ENCODE measurements at regions not wholly inside any gene's neighbourhood (a gene's known extent, or its start where the extent isn't known, plus 50 kb on each side); places are given as distances from the start of the nearest gene placed in this dataset.

GRCh38 chr6:3900744-3901336 is 51.7 kb downstream of the FAM50B start:
- Histone ChIP-seq H3K36me3 (no peaks in the 10 kb centered on the region), H3K27ac (no peak overlapping the region), H3K4me3 (no peak overlapping the region), H3K4me1 (no peaks in the 10 kb centered on the region), H3K27me3 (no peaks in the 10 kb centered on the region), H3K9me3 (no peaks in the 10 kb centered on the region)
- intact Hi-C loops (cut with DNase I; ENCODE audit: low total_unique reads) (loop anchor here (5.0 kb wide), 1 partner anchor 1776 kb away; no protein-coding TSS in a partner anchor), in situ Hi-C loops (cut with MboI; ENCODE audit: low pct_ligation_motif_present in 1 of 4, low pct_unique_long_range_greater_than_20kb in 1 of 4, low sequenced_read_pairs in 3 of 4) (no loop called here)
- WGBS, 2 donors (ENCODE audit: low coverage in 1 of 2), result 79 to 86% methylated on average over 6 of the region's 6 CpGs
- no peak for TF ChIP-seq POLR2AphosphoS5 (IDR thresholded peaks at IDR 0.05)
- TF ChIP-seq POLR2A (IDR thresholded peaks at IDR 0.05), result no peak
- no peak for TF ChIP-seq EP300 (IDR thresholded peaks at IDR 0.05; ENCODE audit: low read depth)
- TF ChIP-seq CTCF (IDR thresholded peaks at IDR 0.05), result no peak
- no peak for DNase-seq

- 85 to 87% methylated on average over 7 to 10 of the region's 10 CpGs for WGBS, 2 donors (ENCODE audit: low coverage in 1 of 2)
- Histone ChIP-seq H3K9me3 (no peaks in the 10 kb centered on the region), H3K4me1 (peaks cover 0 to 7% (median 0%) of the 10 kb centered on the region in 4 donors), H3K36me3 (no peaks in the 10 kb centered on the region), H3K27ac (no peak overlapping the region), H3K4me3 (no peak overlapping the region), H3K27me3 (no peaks in the 10 kb centered on the region)
- intact Hi-C loops (cut with DNase I; ENCODE audit: low total_unique reads), result loop anchor here (5.0 kb wide), 1 partner anchor 1774 kb away; no protein-coding TSS in a partner anchor
- TF ChIP-seq CTCF (IDR thresholded peaks at IDR 0.05), result no peak
- no peak for TF ChIP-seq EP300 (IDR thresholded peaks at IDR 0.05; ENCODE audit: low read depth)
- TF ChIP-seq POLR2AphosphoS5 (IDR thresholded peaks at IDR 0.05), result no peak
- TF ChIP-seq POLR2A (IDR thresholded peaks at IDR 0.05), result no peak
- in situ Hi-C loops (cut with MboI; ENCODE audit: low pct_ligation_motif_present in 1 of 4, low pct_unique_long_range_greater_than_20kb in 1 of 4, low sequenced_read_pairs in 3 of 4), result no loop called here
- DNase-seq, result no peak
Observed at GRCh38 chr6:3902871-3903648, 53.9 kb downstream of the FAM50B start.

GRCh38 chr6:3904518-3904917 is 55.3 kb downstream of the FAM50B start:
- intact Hi-C loops (cut with DNase I; ENCODE audit: low total_unique reads) (loop anchor here (5.0 kb wide), 1 partner anchor 1773 kb away; no protein-coding TSS in a partner anchor), in situ Hi-C loops (cut with MboI; ENCODE audit: low pct_ligation_motif_present in 1 of 4, low pct_unique_long_range_greater_than_20kb in 1 of 4, low sequenced_read_pairs in 3 of 4) (no loop called here)
- no peaks in the 10 kb centered on the region for H3K27me3 ChIP-seq
- 84 to 94% methylated on average over 3 of the region's 3 CpGs for WGBS, 2 donors (ENCODE audit: low coverage in 1 of 2)
- no peak overlapping the region for H3K4me3 ChIP-seq
- no peak for DNase-seq
- no peak overlapping the region for H3K27ac ChIP-seq
- H3K4me1 ChIP-seq, result peaks cover 0 to 7% (median 0%) of the 10 kb centered on the region in 4 donors
- TF ChIP-seq POLR2A (IDR thresholded peaks at IDR 0.05) (no peak), CTCF (IDR thresholded peaks at IDR 0.05) (no peak), POLR2AphosphoS5 (IDR thresholded peaks at IDR 0.05) (no peak), EP300 (IDR thresholded peaks at IDR 0.05; ENCODE audit: low read depth) (no peak)
- no peaks in the 10 kb centered on the region for H3K9me3 ChIP-seq
- no peaks in the 10 kb centered on the region for H3K36me3 ChIP-seq

- in situ Hi-C loops (cut with MboI; ENCODE audit: low pct_ligation_motif_present in 1 of 4, low pct_unique_long_range_greater_than_20kb in 1 of 4, low sequenced_read_pairs in 3 of 4), result no loop called here
- Histone ChIP-seq H3K9me3 (no peaks in the 10 kb centered on the region), H3K27me3 (no peaks in the 10 kb centered on the region), H3K4me1 (peaks cover 0 to 7% (median 0%) of the 10 kb centered on the region in 4 donors), H3K4me3 (no peak overlapping the region), H3K27ac (no peak overlapping the region), H3K36me3 (no peaks in the 10 kb centered on the region)
- intact Hi-C loops (cut with DNase I; ENCODE audit: low total_unique reads), result no loop called here
- WGBS, 2 donors (ENCODE audit: low coverage in 1 of 2), result 63 to 75% methylated on average over 10 to 26 of the region's 26 CpGs
- no peak for DNase-seq
- TF ChIP-seq POLR2AphosphoS5 (IDR thresholded peaks at IDR 0.05), result no peak
- no peak for TF ChIP-seq CTCF (IDR thresholded peaks at IDR 0.05)
- no peak for TF ChIP-seq EP300 (IDR thresholded peaks at IDR 0.05; ENCODE audit: low read depth)
Observed at GRCh38 chr6:3905945-3906845, 57.0 kb downstream of the FAM50B start.

All from transverse colon (tissue), 4 donors.